HS-27A (cell line): ENCODE measurements at regions not wholly inside any gene's neighbourhood (a gene's known extent, or its start where the extent isn't known, plus 50 kb on each side); places are given as distances from the start of the nearest gene placed in this dataset.
A peak's percentile ranks its signal among the peaks of the same experiment; 100 is the strongest.

Source experiments
- DNase-seq: peaks from one replicate; pipeline ENCODE4 v3.0.0-alpha.2; 2012; ENCODE audit warnings: low read depth, missing footprints

DNA sequence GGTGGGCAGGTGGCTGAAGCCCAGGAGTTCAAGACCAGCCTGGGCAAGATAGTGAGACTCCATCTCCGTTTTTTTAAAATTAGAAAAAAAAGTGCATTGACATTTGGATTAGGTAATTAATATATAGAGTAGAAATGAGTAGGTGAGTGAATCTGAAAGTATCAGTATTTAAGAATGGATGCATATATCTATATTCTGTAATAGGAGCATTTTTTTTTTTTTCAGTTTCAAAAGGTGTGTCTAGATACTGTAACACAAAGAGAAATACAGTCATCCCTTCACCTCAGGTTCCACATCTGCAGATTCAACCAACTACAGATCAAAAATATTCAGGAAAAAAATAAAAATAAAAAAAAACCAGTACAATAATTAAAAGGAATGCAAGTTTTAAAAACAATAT, 50.8 kb downstream of the RBM27 start:
- DNase-seq, result no peak

DNA sequence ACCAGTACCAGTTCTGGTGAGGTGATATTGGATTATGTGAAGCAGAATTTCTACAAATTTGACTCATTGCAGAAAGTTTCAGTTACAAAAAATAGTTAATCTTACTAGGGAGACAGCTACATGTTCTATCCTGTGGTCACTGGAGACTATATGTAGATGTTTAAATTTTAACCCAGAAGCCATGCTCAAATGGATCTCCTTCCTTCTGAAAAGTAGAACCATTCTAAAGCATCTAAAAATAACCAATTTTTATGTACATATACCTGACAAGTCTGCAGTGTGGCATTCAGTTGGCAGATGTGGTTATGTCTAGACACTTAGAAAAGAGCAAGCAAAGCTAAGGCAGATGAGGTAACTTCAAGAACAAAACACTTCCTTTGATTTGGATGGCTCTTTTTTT, 65.5 kb upstream of the POU4F3 start:
- DNase-seq, result no peak

DNA sequence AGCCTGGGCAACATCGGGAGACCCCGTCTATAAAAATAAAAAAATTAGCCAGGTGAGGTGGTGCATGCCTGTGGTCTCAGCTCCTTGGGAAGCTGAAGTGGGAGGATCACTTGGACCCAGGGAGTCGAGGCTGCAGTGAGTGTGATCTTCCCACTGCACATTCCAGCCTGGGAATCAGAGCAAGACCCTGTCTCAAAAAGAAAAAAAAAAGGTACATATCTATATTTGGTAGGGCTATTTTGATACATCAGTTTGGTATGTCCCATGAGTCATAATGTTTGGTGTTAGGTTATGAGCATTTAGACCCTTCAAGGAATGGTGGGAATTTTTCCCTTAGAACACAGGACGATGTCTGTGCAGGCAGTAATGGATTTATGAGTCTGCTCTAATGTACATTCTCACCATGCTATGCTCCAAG, 55.3 kb upstream of the POU4F3 start:
- DNase-seq, result peak; percentile 83

DNA sequence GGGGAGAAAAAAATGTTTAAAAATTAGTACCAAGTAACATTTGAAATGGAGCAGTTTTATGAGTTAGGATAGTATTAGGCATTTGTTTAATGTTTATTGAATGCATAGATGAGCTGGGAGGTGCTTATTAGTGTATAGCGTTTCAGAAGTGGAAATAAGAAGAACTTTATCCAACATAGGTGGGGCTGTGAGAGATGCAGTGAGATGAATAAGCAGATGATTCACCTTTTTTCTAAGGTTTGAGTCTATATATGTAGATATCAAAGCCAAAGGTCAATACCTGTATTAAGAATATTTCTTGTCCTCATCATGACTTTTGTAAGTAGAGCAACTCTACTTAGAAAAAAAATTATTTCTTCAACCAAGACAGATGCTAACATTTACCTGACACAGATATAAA, 54.6 kb upstream of the POU4F3 start:
- no peak for DNase-seq
